SJSA1 (cell line): ENCODE measurements at regions not wholly inside any gene's neighbourhood (a gene's known extent, or its start where the extent isn't known, plus 50 kb on each side); places are given as distances from the start of the nearest gene placed in this dataset.
"Not testable (repeated sequence)": the region's sequence is repeated elsewhere in the genome, so short reads cannot be mapped to it uniquely, and the experiment has no call there.

Experiments used
- DNase-seq, 2 experiments: peaks; one replicate each; pipeline ENCODE4 v3.0.0-alpha.2; 2015 to 2020; ENCODE audit warnings: low spot score in 2 of 2, low read depth in 1 of 2
- H3K27ac ChIP-seq: fragments of 250-450 bp; sonication (Bioruptor Pico); 2 replicates; pipeline ENCODE4 v1.5.1; 2020; ENCODE audit warnings: mild to moderate bottlenecking, moderate library complexity
- H3K27me3 ChIP-seq: fragments of 250-450 bp; sonication (Bioruptor Pico); replicated peaks from 2 replicates; pipeline ENCODE4 v1.5.1; 2020; ENCODE audit warnings: mild to moderate bottlenecking, moderate library complexity
- H3K36me3 ChIP-seq: fragments of 250-450 bp; sonication (Bioruptor Pico); 2 replicates; pipeline ENCODE4 v1.5.1; 2020; ENCODE audit warnings: mild to moderate bottlenecking
- H3K4me1 ChIP-seq: fragments of 250-450 bp; sonication (Bioruptor Pico); replicated peaks from 2 replicates; pipeline ENCODE4 v1.6.1; 2021; ENCODE audit warnings: mild to moderate bottlenecking
- H3K4me3 ChIP-seq: fragments of 250-450 bp; sonication (Bioruptor Pico); 2 replicates; pipeline ENCODE4 v1.5.1; 2020; ENCODE audit warnings: mild to moderate bottlenecking
- H3K9me3 ChIP-seq: fragments of 250-450 bp; sonication (Bioruptor Pico); replicated peaks from 2 replicates; pipeline ENCODE4 v1.5.1; 2020; ENCODE audit warnings: mild to moderate bottlenecking

DNA sequence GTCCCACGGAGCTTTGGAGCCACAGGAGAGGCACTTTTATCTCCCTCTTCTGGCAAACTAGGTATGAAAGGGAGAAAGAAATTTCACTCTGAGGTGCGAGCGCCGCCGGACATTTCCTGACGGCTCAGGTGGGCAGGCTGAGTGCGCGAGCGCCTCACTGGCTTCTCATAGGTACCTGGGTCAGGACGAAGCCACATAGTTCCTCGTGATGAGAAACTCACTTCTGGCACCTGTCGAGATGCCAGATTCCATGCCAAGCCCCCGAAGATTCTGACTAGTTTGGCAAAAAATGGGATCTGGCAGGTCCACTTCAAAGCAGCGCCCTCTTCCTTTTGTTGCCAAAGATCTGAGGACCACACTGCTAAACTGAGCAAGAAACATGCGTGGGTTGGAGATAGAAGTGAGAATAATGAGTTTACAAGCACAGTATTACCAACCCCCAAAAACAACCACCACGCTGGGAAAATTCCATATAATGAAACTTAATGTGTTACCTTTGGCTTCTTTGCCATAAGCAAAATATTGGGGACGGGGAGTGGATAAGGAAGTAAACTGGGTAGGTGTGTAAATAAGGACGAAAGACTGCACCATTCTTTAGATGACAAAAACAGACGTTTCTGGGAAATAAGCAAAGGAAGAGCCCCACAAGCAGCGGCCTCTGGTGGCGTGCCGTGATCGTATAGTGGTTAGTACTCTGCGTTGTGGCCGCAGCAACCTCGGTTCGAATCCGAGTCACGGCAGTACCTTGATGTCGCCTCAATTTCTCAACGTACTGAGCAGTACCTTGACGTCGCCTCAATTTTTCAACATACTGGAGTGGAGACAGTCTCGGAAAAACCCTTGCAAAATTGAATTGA is 89.8 kb upstream of the PRSS16 start:
- H3K4me1 ChIP-seq: 0 out of 2 replicates have a peak, but pooled peaks cover 3% of the 10 kb centered on the region
- peak; percentile 70 for DNase-seq
- H3K27ac ChIP-seq: no peak overlapping the region
- no peaks in the 10 kb centered on the region for H3K36me3 ChIP-seq
- H3K4me3 ChIP-seq: peak overlapping the region; percentile 36
- H3K9me3 ChIP-seq: no peaks in the 10 kb centered on the region
- no peaks in the 10 kb centered on the region for H3K27me3 ChIP-seq

DNA sequence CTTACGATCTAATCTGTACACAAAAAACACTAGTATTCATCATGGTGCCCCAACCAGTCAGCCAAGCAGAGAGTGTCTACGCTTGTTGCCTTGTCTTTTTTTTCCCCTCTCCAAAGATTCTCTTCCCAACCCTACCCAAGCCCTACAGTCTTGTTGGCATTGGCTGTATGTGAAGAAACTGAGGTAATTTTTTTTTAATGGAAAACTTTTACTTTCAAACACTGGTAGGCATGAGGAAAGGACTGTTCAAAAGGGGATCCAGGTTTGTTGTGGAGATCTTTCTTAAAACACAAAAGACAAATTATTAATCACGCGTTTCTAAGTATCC is 89.2 kb upstream of the PRSS16 start:
- Histone ChIP-seq H3K4me1 (0 out of 2 replicates have a peak, but pooled peaks cover 3% of the 10 kb centered on the region), H3K9me3 (no peaks in the 10 kb centered on the region), H3K36me3 (no peaks in the 10 kb centered on the region), H3K4me3 (peak overlapping the region; percentile 36; the same call in 1 of the 2 replicates), H3K27ac (no peak overlapping the region), H3K27me3 (no peaks in the 10 kb centered on the region)
- DNase-seq: no peak

DNA sequence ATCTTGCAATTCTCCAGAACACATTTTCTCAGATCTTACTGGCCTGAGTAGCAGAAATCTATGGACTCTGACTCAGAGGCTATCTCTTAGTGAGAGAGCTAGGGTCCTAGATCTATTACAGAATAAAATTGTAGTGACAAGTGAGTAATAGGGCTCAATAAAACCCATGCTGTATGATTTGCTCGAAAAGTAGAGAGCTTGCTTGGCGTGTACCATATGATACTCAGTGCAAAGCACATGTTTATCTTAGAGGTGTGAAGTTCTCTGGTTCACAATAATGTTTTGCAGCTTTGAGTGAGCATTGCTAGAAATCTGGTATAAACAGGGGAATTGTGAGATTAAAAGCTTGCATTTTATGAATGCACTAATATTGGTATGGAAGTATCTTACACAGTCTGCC is 87.8 kb upstream of the PRSS16 start:
- Histone ChIP-seq H3K36me3 (no peaks in the 10 kb centered on the region), H3K27ac (no peak overlapping the region), H3K4me1 (0 out of 2 replicates have a peak, but pooled peaks cover 3% of the 10 kb centered on the region), H3K4me3 (no peak overlapping the region), H3K27me3 (no peaks in the 10 kb centered on the region), H3K9me3 (no peaks in the 10 kb centered on the region)
- no peak for DNase-seq

DNA sequence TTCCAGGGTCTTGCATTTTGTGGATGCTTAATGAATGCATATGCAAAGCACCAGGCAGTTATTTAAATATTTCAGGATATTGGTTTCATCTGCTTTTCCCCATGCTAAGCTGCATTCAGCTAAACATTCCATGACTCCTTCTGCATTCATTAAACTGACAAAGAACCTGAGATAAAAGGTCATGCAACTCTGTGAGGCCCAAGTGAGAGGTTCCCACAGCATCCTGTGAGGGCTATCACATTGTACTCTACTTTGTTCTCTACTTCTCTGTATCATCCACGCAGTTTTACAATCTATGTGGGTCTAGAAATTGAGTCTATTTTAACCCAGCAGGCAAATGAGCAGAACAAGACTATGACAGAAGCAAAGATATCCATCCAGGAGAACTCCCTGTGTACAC is 86.4 kb upstream of the PRSS16 start:
- no peak overlapping the region for H3K4me3 ChIP-seq
- H3K4me1 ChIP-seq: 0 out of 2 replicates have a peak, but pooled peaks cover 3% of the 10 kb centered on the region
- no peak overlapping the region for H3K27ac ChIP-seq
- no peaks in the 10 kb centered on the region for H3K36me3 ChIP-seq
- DNase-seq: no peak
- H3K27me3 ChIP-seq: no peaks in the 10 kb centered on the region
- H3K9me3 ChIP-seq: no peaks in the 10 kb centered on the region

DNA sequence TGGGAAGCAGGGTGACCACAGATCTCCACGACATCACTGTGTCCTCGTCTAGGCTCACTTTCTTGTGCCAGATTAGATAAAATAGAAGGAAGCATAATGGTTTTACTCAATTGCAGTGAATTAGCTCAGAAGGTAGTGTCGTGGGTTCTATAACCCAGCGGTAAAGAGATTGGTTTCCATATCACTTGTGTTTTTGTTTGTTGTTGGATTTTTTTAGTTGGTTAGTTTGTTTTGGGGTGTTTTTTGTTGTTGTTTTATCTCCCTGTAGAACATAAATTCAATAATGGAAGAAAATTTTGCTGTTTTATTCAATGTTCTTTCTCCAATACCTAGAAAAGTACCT is 85.9 kb upstream of the PRSS16 start:
- Histone ChIP-seq H3K4me1 (0 out of 2 replicates have a peak, but pooled peaks cover 3% of the 10 kb centered on the region), H3K27me3 (no peaks in the 10 kb centered on the region), H3K36me3 (no peaks in the 10 kb centered on the region), H3K9me3 (no peaks in the 10 kb centered on the region), H3K4me3 (no peak overlapping the region), H3K27ac (no peak overlapping the region)
- no peak for DNase-seq

DNA sequence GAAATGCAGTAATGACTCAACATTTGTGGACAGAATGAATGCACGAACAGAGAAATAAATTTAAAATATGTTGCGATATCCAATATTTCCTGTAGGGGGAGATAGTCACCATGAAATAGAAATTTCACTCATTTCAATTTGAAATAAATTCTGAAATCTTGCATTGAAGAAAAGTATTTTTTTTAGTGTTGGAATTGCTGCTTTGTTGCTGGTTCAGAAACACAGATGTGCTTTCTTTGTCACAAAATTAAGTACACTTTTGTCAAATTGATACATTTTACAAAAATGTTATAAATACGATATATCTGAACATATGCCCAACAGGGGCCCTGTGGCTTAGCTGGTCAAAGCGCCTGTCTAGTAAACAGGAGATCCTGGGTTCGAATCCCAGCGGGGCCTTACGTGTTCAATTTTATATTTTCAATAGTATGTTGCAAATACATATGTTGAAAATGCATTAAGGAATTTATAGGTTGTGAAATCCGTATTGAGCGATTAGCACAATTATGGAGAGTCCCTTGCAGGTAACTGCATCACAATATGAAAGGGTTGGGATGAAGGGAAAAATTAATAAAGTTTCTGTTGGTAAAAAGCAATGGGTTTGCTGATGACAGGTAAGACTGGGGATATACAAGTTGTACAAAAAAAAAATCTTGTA is 85.4 kb upstream of the PRSS16 start:
- peak; percentile 57 to 59 for DNase-seq
- H3K4me1 ChIP-seq: 0 out of 2 replicates have a peak, but pooled peaks cover 3% of the 10 kb centered on the region
- H3K4me3 ChIP-seq: no peak overlapping the region
- no peaks in the 10 kb centered on the region for H3K9me3 ChIP-seq
- no peak overlapping the region for H3K27ac ChIP-seq
- H3K36me3 ChIP-seq: no peaks in the 10 kb centered on the region
- no peaks in the 10 kb centered on the region for H3K27me3 ChIP-seq

DNA sequence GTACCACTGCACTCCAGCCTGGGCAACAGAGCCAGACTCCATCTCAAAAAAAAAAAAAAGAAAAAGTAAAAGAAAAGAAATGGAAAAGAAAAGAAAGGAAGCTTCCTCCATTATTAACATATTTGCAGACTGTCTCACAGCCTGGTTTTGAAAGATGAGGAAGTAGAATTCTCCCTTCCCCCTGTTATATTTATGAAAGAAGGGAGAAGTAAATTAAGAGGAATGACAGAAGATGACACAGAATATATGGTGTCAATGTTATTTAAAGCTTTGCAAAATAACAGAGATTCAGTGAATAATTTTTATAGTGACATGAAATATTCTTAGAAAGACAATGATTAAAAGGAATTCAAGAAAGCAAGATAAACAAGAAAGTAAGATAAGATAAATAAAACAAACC is 83.7 kb upstream of the PRSS16 start:
- H3K9me3 ChIP-seq: no peaks in the 10 kb centered on the region

DNA sequence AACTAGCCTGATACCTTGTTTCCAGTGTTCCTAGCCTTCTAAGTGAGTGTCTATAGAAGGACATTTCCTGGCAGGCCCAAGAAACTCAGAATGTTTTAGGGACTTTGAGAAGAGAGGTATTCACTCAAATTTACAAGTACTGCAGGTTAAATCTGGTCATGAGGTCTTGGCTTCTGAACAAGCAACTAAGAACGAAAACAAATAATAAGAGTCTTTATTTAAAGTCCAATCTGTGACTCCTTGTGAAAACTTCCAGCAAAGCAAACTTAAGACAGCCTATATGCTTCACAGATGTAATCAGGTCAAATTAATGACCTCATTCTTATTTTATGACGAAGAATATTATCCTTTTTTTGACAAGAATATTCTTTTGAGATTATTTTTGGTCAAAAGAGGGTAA is 79.4 kb upstream of the PRSS16 start:
- H3K27me3 ChIP-seq: no peaks in the 10 kb centered on the region
- H3K27ac ChIP-seq: peak overlapping the region; percentile 30; the same call in 1 of the 2 replicates
- DNase-seq: no peak
- H3K9me3 ChIP-seq: no peaks in the 10 kb centered on the region
- H3K4me1 ChIP-seq: 0 out of 2 replicates have a peak, but pooled peaks cover 4% of the 10 kb centered on the region
- no peaks in the 10 kb centered on the region for H3K36me3 ChIP-seq
- H3K4me3 ChIP-seq: no peak overlapping the region

More for the DNA sequence above, 83.7 kb upstream of the PRSS16 start:
- H3K27ac ChIP-seq: no peak overlapping the region
- 0 out of 2 replicates have a peak, but pooled peaks cover 4% of the 10 kb centered on the region for H3K4me1 ChIP-seq
- H3K27me3 ChIP-seq: no peaks in the 10 kb centered on the region
- no peak for DNase-seq
- no peaks in the 10 kb centered on the region for H3K36me3 ChIP-seq
- no peak overlapping the region for H3K4me3 ChIP-seq

DNA sequence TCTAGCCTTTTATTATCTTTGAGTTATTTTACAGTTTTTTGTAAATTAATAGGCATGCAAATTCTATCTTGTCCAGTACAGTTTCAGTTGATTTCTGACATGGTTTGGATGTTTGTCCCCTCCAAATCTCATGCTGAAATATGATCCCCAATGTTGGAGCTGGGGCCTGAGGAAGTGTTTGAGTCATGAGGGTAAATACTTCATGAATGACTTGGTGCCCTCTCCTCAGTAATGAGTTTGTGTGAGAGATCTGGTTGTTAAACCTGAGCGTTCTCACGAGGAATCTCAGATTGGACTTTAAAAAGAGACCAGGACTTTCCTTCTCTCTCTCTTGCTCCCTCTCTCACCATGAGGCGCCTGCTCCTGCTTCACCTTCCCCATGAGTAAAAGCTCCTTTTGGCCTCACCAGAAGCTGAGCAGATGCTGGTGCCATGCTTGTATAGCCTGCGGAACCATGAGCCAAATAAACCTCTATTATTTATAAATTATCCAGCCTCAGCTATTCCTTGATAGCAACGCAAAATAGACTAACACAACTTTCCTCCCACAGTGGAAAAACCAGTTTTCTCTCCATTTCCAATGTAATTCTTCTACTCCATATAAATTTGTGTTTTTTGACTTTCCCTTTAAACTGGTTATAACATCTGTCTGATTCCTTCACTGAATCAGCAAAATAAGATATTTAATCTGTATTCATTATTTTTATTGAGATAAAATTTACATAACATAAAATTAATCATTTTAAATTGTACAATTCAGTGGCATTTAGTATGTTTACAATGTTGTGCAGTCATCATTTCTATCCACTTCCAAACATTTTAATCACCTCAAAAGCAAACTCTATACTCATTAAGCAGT is 78.7 kb upstream of the PRSS16 start:
- peak overlapping the region; percentile 30; the same call in 1 of the 2 replicates for H3K27ac ChIP-seq
- H3K36me3 ChIP-seq: no peaks in the 10 kb centered on the region
- H3K27me3 ChIP-seq: no peaks in the 10 kb centered on the region
- DNase-seq: peak in 1 of 2 experiments; percentile 29
- 0 out of 2 replicates have a peak, but pooled peaks cover 4% of the 10 kb centered on the region for H3K4me1 ChIP-seq
- H3K4me3 ChIP-seq: no peak overlapping the region
- H3K9me3 ChIP-seq: no peaks in the 10 kb centered on the region

DNA sequence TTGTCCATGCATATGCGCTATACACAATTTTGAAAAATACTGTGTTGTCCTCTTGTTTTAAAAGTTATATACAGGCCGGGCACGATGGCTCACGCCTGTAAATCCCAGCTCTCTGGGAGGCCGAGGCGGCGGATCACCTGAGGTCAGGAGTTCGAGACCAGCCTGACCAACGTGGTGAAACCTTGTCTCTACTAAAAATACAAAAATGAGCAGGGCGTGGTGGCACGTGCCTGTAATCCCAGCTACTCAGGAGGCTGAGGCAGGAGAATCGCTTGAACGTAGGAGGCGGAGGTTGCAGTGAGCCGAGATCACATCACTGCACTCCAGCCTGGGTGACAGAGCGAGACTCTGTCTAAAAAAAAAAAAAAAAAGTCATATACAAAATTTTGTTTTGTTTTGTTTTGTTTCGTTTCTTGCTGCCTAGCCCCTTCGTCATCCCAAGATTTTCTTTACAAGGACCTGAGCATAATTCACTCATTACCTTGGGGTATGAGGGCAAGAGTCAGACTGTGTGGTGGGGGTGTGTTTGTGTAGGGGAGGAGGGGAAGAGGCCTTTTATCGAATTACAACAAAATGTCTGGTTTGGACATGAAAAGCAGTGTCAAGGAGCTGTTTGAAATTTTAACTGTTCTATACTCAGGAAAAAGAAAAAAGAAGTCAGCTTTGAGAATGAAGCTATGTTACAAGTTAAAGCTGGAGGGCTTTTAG is 74.8 kb upstream of the PRSS16 start:
- not testable (repeated sequence) for H3K4me3 ChIP-seq, H3K27ac ChIP-seq, H3K4me1 ChIP-seq, H3K27me3 ChIP-seq, H3K9me3 ChIP-seq, H3K36me3 ChIP-seq, DNase-seq

DNA sequence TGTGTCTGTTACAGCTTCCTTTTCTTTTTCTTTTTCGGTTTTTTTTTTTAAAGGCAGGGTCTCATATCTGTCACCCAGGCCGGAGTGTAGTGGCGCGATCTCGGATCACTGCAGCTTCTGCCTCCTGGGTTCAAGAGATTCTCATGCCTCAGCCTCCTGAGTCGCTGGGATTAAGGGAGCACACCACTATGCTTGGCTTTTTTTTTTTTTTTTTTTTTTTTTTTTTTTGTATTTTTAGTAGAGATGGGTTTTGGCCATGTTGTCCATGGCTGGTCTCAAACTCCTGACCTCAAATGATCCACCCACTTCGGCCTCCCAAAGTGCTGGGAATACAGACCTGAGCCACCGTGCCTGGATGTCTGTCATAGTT is 74.3 kb upstream of the PRSS16 start:
- H3K9me3 ChIP-seq, H3K27ac ChIP-seq, H3K4me1 ChIP-seq, DNase-seq, H3K36me3 ChIP-seq, H3K27me3 ChIP-seq, H3K4me3 ChIP-seq: not testable (repeated sequence)

DNA sequence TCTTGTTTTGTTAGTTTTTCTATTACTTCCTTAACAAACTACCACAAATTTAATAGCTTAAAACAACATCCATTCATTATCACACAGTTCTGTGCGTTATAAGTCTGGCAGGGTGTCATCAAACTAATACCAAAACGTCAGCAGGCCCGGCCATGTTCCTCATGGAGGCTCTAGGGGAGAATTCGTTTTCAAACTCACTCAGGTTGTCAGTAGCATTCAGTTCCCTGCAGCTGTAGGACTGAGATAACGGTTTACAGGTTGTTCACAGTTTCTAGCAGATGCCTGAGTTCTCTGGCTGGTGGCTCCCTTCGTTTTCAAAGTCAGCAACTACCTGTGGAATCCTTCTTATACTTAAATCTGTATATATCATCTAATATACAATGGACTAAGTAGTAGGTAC is 72.5 kb upstream of the PRSS16 start:
- Histone ChIP-seq H3K4me3 (no peak overlapping the region), H3K9me3 (no peaks in the 10 kb centered on the region), H3K4me1 (no peaks in the 10 kb centered on the region), H3K36me3 (no peaks in the 10 kb centered on the region), H3K27ac (no peak overlapping the region), H3K27me3 (no peaks in the 10 kb centered on the region)
- DNase-seq: no peak

DNA sequence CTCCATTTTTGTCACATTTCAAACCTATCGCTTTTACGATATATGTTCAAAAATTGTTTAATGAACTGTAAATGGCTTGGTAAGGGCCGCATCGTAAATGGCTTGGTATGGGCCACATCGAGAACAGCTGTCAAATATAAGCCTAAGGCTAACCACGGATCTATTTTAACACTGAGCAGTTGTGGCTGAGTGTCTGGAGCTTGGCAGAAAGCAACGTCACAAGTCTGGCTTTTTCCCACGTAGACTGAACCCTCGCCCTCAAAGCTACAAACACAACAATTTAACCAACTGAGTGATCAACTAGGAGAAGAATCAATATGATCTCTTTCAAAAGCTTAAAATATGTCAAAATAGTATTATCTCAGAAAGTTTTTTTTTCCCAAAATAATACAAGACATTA is 71.4 kb upstream of the PRSS16 start:
- peak overlapping the region; percentile 60; the same call in 1 of the 2 replicates for H3K4me3 ChIP-seq

More for the DNA sequence above, 71.4 kb upstream of the PRSS16 start:
- no peak overlapping the region for H3K27ac ChIP-seq
- H3K9me3 ChIP-seq: no peaks in the 10 kb centered on the region
- H3K4me1 ChIP-seq: no peaks in the 10 kb centered on the region
- H3K36me3 ChIP-seq: no peaks in the 10 kb centered on the region
- no peaks in the 10 kb centered on the region for H3K27me3 ChIP-seq
- peak in 1 of 2 experiments; percentile 4 for DNase-seq
